A673 (cell line): ENCODE measurements at regions not wholly inside any gene's neighbourhood (a gene's known extent, or its start where the extent isn't known, plus 50 kb on each side); places are given as distances from the start of the nearest gene placed in this dataset.

Experiments
- EZH2 ChIP-seq: fragments of 200-600 bp; sonication (generic); IDR thresholded peaks from 2 replicates; pipeline ENCODE4 v1.6.1; 2017; ENCODE audit warnings: borderline replicate concordance, low read depth, mild to moderate bottlenecking, mixed read lengths, antibody characterized with exemption, low read length; ENCODE audit not compliant: poor library complexity, severe bottlenecking
- TF ChIP-seq, protein P1 (sequence below): fragments of 300-800, 200-600 bp; sonication (generic); conservative IDR thresholded peaks from 2 replicates; pipeline ENCODE4 v1.5.1; 2017; ENCODE audit warnings: low read depth, mild to moderate bottlenecking, antibody characterized with exemption, low read length, moderate library complexity, mixed read lengths

GRCh38 chr20:10898552-10898951 is 224.8 kb upstream of the JAG1 start:
- TF ChIP-seq, protein P1, sequence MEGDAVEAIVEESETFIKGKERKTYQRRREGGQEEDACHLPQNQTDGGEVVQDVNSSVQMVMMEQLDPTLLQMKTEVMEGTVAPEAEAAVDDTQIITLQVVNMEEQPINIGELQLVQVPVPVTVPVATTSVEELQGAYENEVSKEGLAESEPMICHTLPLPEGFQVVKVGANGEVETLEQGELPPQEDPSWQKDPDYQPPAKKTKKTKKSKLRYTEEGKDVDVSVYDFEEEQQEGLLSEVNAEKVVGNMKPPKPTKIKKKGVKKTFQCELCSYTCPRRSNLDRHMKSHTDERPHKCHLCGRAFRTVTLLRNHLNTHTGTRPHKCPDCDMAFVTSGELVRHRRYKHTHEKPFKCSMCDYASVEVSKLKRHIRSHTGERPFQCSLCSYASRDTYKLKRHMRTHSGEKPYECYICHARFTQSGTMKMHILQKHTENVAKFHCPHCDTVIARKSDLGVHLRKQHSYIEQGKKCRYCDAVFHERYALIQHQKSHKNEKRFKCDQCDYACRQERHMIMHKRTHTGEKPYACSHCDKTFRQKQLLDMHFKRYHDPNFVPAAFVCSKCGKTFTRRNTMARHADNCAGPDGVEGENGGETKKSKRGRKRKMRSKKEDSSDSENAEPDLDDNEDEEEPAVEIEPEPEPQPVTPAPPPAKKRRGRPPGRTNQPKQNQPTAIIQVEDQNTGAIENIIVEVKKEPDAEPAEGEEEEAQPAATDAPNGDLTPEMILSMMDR: no peak
- TF ChIP-seq EZH2: no peak
